PC-9 (cell line): ENCODE measurements at regions not wholly inside any gene's neighbourhood (a gene's known extent, or its start where the extent isn't known, plus 50 kb on each side); places are given as distances from the start of the nearest gene placed in this dataset.

ENCODE experiments used
- BruUV-seq: library from RNA; stranded (reverse); fragments of 400-500 nt; replicated peaks from 2 replicates; lab custom pipeline; 2021; lab: Mats Ljungman, UMichigan
- CTCF ChIA-PET: fragments of 300-600 bp; sonication (Branson Sonifier 250); formaldehyde crosslinking; loops from one replicate; lab custom pipeline; 2022; ENCODE audit warnings: antibody characterized with exemption; lab: Charles Lee
- POLR2A ChIA-PET: fragments of 300-600 bp; sonication (Branson Sonifier 250); formaldehyde crosslinking; loops from one replicate; lab custom pipeline; 2022; ENCODE audit warnings: antibody characterized with exemption; ENCODE audit not compliant: unreplicated experiment; lab: Charles Lee
- DNase-seq, 2 experiments: peaks; one replicate each; pipeline versions ENCODE4 v3.0.0 to v3.0.0-alpha.2; 2015 to 2022; ENCODE audit warnings: mixed read lengths in 1 of 2
- H2AFZ ChIP-seq: fragments of 200-600 bp; sonication (generic); 2 replicates; pipeline ENCODE4 v1.8.1; 2017; ENCODE audit warnings: antibody characterized with exemption
- H3F3A ChIP-seq: fragments of 200-600 bp; sonication (generic); 2 replicates; pipeline ENCODE4 v1.8.1; 2017; ENCODE audit warnings: antibody characterized with exemption, mild to moderate bottlenecking, low read depth; ENCODE audit not compliant: insufficient read depth
- H3K27ac ChIP-seq: fragments of 200-600 bp; sonication (generic); 2 replicates; pipeline ENCODE4 v1.6.1; 2016; ENCODE audit warnings: mixed run types
- H3K27me3 ChIP-seq: fragments of 200-600 bp; sonication (generic); 2 replicates; pipeline ENCODE4 v1.6.1; 2016; ENCODE audit warnings: low read depth, mixed run types; ENCODE audit not compliant: insufficient read depth
- H3K36me3 ChIP-seq: fragments of 200-600 bp; sonication (generic); 2 replicates; pipeline ENCODE4 v1.6.1; 2016; ENCODE audit warnings: low read depth, mixed run types
- H3K4me1 ChIP-seq: fragments of 200-600 bp; sonication (generic); replicated peaks from 2 replicates; pipeline ENCODE4 v1.6.1; 2016; ENCODE audit warnings: mixed run types; ENCODE audit not compliant: insufficient read depth
- H3K4me2 ChIP-seq: fragments of 200-600 bp; sonication (generic); 2 replicates; pipeline ENCODE4 v1.6.1; 2017; ENCODE audit warnings: mixed run types
- H3K4me3 ChIP-seq: fragments of 200-600 bp; sonication (generic); 2 replicates; pipeline ENCODE4 v1.6.1; 2016; ENCODE audit warnings: mixed run types
- H3K79me2 ChIP-seq: fragments of 200-600 bp; sonication (generic); 2 replicates; pipeline ENCODE4 v1.6.1; 2017; ENCODE audit warnings: low read depth, mixed run types
- H3K9me2 ChIP-seq: fragments of 200-600 bp; sonication (generic); 2 replicates; pipeline ENCODE4 v1.8.1; 2017; ENCODE audit warnings: mild to moderate bottlenecking; ENCODE audit not compliant: insufficient read depth
- H3K9me3 ChIP-seq: fragments of 200-600 bp; sonication (generic); 2 replicates; pipeline ENCODE4 v1.8.1; 2016; ENCODE audit warnings: low read depth; ENCODE audit not compliant: insufficient read depth
- H4K20me1 ChIP-seq: fragments of 200-600 bp; sonication (generic); 2 replicates; pipeline ENCODE4 v1.8.1; 2017; ENCODE audit not compliant: insufficient read depth
- EZH2 ChIP-seq: fragments of 200-600 bp; sonication (generic); IDR thresholded peaks from 2 replicates; pipeline ENCODE4 v1.8.0; 2017; ENCODE audit warnings: antibody characterized with exemption, low read depth
- intact Hi-C: fragments of 100-400 bp; cut with micrococcal nuclease; formaldehyde crosslinking; loops from one replicate; pipeline ENCODE4 v1.10.0; 2022; ENCODE audit not compliant: unreplicated experiment
- TF ChIP-seq, protein P1 (sequence below): fragments of 200-600 bp; sonication (generic); conservative IDR thresholded peaks from 2 replicates; pipeline ENCODE4 v1.6.1; 2017; ENCODE audit warnings: mixed run types, antibody characterized with exemption, mild to moderate bottlenecking, moderate library complexity

DNA sequence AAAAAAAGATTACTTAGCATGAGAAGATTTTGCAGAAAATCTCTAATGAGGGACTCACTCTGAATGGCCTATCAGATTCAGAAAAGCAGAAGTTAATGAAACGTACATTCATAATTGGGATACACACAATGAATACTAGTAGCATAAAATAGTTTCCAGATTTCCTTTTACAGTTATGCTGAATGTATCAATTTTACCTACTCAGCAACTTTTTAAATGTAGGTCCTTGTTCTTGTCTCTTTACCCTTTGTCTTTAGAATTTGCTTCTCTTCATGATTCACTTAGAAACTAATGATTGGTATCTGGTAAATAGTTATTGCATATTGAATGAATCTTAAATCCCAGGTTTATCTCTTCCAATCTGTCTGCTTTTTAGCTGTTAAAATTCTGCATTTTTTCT lies 458.8 kb downstream of the DSC3 start:
- Histone ChIP-seq H3K79me2 (no peaks in the 10 kb centered on the region), H3K4me1 (no peaks in the 10 kb centered on the region), H2AFZ (no peak overlapping the region), H3K4me3 (no peak overlapping the region), H3K4me2 (no peak overlapping the region), H3K36me3 (no peaks in the 10 kb centered on the region), H4K20me1 (no peaks in the 10 kb centered on the region), H3K27me3 (no peaks in the 10 kb centered on the region), H3K27ac (no peak overlapping the region), H3F3A (no peaks in the 10 kb centered on the region), H3K9me3 (no peaks in the 10 kb centered on the region), H3K9me2 (no peaks in the 10 kb centered on the region)
- DNase-seq: no peak
- no TSS peak for BruUV-seq
- POLR2A ChIA-PET: no interaction called here
- TF ChIP-seq, protein P1, sequence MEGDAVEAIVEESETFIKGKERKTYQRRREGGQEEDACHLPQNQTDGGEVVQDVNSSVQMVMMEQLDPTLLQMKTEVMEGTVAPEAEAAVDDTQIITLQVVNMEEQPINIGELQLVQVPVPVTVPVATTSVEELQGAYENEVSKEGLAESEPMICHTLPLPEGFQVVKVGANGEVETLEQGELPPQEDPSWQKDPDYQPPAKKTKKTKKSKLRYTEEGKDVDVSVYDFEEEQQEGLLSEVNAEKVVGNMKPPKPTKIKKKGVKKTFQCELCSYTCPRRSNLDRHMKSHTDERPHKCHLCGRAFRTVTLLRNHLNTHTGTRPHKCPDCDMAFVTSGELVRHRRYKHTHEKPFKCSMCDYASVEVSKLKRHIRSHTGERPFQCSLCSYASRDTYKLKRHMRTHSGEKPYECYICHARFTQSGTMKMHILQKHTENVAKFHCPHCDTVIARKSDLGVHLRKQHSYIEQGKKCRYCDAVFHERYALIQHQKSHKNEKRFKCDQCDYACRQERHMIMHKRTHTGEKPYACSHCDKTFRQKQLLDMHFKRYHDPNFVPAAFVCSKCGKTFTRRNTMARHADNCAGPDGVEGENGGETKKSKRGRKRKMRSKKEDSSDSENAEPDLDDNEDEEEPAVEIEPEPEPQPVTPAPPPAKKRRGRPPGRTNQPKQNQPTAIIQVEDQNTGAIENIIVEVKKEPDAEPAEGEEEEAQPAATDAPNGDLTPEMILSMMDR: no peak
- no peak for TF ChIP-seq EZH2
- intact Hi-C loops: no loop called here
- CTCF ChIA-PET: no interaction called here

DNA sequence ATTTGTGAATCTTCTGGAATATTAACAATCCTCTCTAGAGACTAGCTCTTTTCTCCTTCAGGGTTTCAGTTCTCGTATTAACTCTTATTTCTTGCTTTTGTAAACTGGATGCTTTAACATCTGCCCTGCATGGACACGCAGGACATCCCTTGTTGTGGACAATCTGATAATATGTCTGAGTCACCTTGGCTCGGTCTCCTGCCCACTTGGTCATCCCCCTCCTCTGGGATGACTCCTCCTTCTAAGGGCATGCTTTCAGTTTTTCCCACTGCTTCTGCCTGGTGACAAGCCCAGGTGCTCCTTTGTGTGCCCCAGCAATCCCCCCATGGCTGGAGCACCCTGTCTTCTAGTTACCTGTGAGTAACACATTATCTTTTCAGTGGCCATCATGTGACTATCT lies 460.5 kb downstream of the DSC3 start:
- H3K36me3 ChIP-seq: no peaks in the 10 kb centered on the region
- no peak for DNase-seq
- H3K4me1 ChIP-seq: no peaks in the 10 kb centered on the region
- no peak overlapping the region for H3K27ac ChIP-seq
- no peaks in the 10 kb centered on the region for H4K20me1 ChIP-seq
- H3F3A ChIP-seq: no peaks in the 10 kb centered on the region
- H3K27me3 ChIP-seq: no peaks in the 10 kb centered on the region
- H2AFZ ChIP-seq: no peak overlapping the region
- no peak overlapping the region for H3K4me2 ChIP-seq
- POLR2A ChIA-PET: no interaction called here
- H3K9me3 ChIP-seq: no peaks in the 10 kb centered on the region
- intact Hi-C loops: no loop called here
- TF ChIP-seq, protein P1: no peak
- TF ChIP-seq EZH2: no peak
- no peaks in the 10 kb centered on the region for H3K9me2 ChIP-seq
- no TSS peak for BruUV-seq
- no peak overlapping the region for H3K4me3 ChIP-seq
- no peaks in the 10 kb centered on the region for H3K79me2 ChIP-seq
- CTCF ChIA-PET: no interaction called here

DNA sequence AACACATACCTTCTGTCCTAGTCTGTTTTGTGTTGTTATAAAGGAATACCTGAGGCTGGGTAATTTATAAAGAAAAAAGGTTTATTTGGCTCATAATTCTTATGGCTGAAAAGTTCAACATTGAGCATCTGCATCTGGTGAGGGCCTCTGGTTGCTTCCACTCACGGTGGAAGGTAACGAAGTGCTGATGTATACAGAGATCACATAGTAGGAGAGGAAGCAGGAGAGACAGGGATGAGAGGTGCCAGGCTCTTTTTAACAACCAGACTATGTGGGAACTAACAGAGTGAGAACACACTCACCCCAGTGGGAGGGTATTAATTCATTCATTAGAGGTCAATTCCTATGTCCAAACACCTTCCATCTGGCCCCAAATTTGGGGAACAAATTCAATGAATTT lies 463.8 kb downstream of the DSC3 start:
- ChIA-PET POLR2A (no interaction called here), CTCF (no interaction called here)
- TF ChIP-seq, protein P1: no peak
- no peak for TF ChIP-seq EZH2
- Histone ChIP-seq H3F3A (no peaks in the 10 kb centered on the region), H3K4me1 (no peaks in the 10 kb centered on the region), H3K9me2 (no peaks in the 10 kb centered on the region), H4K20me1 (no peaks in the 10 kb centered on the region), H3K27me3 (no peaks in the 10 kb centered on the region), H3K36me3 (no peaks in the 10 kb centered on the region), H3K4me3 (no peak overlapping the region), H3K4me2 (no peak overlapping the region), H3K27ac (no peak overlapping the region), H2AFZ (no peak overlapping the region), H3K79me2 (no peaks in the 10 kb centered on the region), H3K9me3 (no peaks in the 10 kb centered on the region)
- DNase-seq: no peak
- BruUV-seq: no TSS peak
- intact Hi-C loops: no loop called here
